NCI-H1048 (cell line): ENCODE measurements at regions not wholly inside any gene's neighbourhood (a gene's known extent, or its start where the extent isn't known, plus 50 kb on each side); places are given as distances from the start of the nearest gene placed in this dataset.
A peak's percentile ranks its signal among the peaks of the same experiment; 100 is the strongest.
"Not testable (repeated sequence)": the region's sequence is repeated elsewhere in the genome, so short reads cannot be mapped to it uniquely, and the experiment has no call there.

Experiments used
- DNase-seq: peaks from one replicate; lab custom pipeline; 2025; lab: John Stamatoyannopoulos, UW

DNA sequence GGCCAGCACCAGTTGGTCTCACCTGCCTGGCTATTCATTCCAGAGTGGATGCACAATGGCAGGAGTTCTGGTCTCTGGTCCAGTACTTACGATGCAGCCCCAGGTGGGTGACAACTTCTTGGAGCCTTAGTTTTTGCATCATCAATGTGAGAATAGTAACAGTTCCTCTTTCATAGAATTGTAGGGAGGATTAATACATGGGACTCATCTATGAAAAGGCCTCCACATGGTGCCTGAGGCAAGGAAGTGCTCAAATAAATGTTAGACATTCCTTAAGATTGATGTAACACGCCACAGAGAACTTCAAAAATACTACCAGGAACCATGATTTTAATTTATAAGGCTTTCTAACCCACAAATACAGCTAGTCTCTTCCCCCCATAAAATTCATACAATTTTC, 120.1 kb upstream of the CHST15 start:
- no peak for DNase-seq

DNA sequence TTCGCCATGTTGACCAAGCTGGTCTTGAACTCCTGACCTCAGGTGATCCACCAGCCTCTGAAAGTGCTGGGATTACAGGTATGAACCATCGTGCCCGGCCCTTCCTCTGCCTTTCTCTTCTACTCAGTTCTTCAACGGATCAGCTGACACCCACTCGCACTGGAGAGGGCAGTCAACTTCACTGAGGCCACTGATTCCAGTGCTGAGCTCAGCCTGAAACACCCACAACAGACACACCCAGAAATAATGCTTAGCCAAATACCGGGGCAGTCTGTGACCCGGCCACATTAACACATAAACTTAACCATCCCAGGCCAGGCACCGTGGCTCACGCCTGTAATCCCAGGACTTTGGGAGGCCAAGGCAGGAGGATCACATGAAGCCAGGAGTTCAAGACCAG, 119.3 kb upstream of the CHST15 start:
- DNase-seq = no peak

DNA sequence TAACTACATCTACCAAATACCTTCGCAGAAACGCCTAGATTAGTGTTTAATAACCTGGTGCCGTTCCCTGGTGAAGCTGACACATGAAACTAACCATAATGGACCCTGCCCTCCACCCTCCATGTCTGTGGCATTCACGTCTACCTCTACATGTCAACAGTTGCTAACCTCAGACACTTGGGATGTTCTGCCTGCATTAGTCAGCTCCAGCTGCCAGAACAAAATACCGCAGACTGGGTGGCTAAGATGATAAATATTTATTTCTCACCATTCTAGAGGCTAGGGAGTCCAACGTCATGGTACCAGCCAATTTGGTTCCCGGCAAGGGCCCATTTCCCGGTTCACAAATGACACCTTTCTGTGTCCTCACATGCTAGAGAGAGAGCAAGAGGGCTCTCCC, 118.5 kb upstream of the CHST15 start:
- no peak for DNase-seq

DNA sequence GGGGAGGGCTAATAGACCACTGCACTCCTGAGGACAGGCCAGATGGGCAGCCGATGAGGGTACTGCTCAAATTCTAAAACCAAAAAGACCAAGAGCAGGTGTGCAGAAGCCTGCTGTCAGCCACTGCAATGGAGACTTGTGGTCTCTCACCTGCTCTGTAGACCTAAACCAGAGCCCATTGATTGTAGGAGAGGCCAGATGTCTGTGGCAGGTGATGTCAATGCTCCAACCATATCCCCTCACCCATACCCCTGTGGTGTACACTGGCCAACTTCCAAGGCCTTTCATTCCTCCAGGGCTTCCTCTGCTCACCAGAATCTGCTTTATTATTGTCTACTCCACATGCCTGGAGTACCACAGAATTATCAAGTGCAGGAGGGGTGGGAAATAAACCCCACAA, 116.9 kb upstream of the CHST15 start:
- no peak for DNase-seq

DNA sequence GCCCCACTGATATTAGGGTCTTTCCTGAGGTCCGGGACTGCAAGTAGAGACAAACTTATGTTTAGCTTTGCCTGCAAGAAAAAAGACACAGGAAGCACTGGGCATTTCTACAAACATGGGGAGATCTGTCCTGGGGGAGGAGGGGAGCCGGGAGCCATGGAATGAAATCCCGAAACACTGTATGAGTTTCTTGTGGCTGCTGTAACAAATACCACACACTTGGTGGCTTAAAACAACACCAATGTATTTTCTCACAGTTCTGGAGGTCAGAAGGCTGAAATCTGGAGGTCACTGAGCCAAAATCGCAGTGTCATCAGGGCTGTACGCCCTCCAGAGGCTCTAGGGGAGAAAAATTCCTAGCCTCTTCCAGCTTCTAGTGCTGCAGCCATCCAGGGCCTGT, 114.0 kb upstream of the CHST15 start:
- DNase-seq = no peak

DNA sequence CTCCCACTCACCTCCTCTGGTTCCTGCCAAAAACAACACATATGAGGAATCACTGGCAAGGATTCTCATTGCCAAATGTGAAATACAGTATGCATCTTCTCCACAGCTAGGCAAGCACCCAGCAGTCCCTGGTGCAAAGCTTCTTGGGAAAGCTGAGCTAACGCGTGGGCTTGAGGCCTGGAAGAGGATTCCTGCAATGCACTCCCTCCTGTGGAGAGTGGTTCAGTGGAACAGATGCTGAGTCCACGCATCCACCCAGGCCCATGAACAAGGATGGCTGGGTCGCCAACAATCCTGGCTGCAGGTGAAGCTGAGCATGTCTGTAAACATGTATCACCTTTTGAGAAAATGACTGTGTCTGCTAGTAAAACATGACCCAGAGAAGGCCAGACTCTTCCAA, 113.2 kb upstream of the CHST15 start:
- no peak for DNase-seq

DNA sequence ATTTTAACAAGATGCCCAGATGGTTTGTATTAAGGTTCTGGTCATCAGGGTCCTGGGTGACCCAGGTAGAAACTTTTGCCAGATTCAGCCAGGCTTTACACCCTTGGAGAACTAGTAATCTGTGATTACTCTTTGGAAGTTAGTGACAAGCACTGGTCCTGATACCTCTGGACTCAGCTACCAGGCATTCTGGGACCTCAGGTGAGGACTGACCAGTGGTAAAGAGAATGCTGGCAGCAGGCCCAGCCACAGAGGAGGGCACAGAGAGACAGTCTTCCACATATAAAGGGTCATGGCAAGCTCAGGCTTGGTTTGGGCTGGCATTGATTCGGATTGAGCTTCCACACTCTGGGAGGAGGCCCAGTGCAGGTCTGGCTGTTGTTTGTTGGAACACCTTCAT, 112.0 kb upstream of the CHST15 start:
- no peak for DNase-seq

DNA sequence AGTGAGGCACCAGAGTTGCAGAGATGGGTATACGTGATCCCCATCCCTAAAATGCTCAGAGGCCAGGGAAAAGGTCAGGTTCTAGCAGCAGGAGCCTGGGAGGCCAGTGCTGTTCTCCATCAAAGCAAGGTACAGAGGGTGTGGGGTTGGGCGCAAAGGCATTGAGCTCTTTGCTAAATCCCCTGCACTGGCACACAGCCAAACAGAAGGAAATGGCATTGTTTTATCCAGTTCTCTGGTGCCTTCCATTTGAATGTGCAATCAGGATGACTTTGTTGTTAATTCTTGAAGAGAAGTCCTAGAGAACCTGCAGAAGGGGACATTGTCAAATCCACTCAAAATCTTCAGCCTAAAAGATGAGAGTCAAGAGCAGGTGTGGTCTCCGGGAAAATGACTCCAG, 111.3 kb upstream of the CHST15 start:
- no peak for DNase-seq

DNA sequence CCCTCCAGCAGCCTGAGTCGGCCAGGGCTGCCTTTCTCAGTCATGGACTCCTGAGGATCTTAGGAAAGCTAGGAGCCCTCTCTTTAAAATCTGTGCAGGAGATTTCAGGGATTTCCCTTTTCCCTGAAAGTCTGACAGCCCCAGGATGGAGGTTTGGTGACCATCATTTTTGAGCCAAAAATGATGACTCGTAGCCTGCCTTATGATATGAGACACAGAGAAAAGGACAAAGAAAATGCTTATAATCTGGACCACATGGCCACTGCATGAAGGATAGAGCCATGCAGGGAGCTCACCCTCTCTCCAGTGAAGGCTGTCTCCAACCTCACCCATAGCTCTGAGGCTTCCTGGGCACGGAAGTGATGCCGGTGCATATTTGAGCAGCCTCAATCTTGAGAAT, 106.6 kb upstream of the CHST15 start:
- DNase-seq = no peak

DNA sequence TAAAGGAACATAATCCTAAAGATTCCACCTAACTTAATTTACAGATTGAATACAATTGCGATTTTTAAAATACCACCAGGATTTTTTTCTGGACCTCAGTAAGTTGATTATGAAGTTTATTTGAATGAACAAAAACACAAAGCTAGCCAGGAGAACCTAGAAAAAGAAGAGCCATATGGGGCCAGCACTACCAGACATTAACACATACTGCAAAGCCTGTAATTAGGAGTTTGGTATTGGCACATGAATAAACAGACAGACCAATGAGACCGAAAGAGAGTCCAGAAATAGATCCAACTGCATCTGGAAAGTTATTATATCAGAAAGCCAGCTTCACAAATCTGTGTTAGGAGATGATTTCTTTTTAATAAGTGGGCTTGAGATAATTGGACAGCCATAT, 105.5 kb upstream of the CHST15 start:
- DNase-seq = no peak

DNA sequence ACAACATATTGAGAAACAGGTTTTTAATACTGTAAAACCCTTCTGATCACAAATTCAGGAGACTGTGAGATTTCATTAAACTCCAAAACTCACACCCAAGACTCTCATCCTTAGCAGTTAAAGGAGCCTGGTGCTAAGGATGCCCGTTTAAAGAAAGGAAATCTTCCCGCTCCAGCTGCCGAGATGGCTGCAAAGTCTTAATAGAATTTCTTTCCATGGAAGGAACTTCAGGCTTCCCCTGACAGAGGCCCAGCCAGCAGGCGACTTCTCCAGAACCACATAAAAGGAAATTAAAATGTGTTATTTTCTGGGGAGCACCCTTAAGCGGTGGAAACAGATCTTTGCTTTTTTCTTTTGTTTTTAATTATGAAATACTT, 104.7 kb upstream of the CHST15 start:
- DNase-seq = no peak

DNA sequence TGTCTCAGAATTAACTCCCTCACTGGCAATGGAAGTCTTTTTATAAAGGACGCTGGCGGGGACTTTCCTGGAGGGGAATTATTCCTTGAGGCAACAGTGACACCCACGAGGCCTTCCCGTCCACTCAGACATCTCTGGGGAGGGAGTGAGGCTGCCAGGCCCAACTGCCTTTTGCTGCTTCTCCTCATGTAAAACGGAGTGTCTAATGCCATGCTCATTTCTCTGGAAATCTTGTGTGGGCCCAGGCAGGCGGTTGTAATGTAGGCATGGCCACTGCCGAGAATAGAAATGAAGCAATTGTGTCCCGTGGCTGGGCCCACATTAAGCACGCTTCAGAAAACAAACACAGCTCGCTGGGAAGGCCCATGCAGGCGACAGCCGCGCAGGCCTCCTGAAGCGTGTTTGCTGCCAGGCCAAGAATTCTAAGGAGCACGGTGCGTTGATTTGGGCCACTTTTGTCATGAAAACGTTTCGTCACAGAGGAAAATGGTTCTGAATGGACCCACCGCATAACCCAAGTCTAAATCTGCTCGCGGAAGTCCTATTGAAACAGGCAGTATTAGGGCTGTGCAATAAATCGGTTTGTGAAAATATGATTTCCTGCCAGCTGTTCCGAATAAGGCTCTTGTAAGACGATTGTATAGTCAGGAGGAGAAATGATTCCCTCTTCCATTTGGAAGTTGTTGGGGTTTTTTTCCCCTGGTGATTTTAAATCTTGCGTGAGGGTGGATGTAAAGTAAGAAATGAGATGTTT, 104.2 kb upstream of the CHST15 start:
- DNase-seq = no peak

DNA sequence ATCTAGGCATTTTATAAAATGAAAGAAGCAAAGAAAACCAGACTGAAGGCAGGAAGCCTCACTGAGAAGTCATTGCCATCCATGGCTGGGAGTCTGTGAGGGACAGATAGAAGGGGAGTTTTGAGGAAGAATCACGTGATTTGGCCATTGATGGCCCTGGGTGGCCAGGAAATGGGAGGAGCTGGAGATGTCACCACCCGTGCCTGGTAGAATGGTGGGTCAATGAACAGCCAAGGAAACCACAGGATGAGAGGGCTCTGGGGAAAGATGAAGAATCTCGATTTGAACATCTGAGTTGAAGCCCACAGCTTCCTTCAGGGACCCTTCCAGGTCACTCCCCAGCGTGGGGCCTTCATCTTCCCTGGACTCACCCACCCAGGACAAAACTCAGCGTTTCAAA, 103.3 kb upstream of the CHST15 start:
- DNase-seq = no peak

DNA sequence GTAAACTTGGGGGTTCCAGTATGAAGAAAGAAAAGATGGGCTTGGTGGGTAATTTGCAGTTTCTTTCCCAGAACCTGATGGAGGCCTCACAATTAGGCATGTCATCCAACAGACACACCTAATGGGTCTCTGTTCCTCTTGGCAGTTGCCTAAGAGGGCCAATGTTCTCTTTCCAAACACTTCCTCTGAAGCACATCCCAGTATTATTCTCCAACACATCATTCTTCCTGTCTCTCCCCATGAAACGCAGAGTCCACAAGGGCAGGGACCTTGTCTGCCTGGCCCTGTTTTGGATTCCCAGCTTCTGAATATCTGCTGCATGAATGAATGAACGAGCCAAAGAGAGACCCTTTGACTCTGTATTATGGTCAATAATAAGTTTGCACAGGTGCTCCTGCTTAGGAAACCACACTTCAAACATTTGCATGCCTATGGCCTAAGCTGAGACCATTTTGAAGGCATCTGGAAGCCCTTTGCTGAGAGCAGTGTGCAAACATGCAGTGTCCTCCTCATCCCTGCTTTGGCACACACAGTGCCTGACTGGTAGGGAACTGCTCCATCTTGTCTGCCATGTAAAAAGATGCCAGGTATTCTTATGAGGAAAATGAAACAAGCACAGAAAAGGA, 100.9 kb upstream of the CHST15 start:
- no peak for DNase-seq

DNA sequence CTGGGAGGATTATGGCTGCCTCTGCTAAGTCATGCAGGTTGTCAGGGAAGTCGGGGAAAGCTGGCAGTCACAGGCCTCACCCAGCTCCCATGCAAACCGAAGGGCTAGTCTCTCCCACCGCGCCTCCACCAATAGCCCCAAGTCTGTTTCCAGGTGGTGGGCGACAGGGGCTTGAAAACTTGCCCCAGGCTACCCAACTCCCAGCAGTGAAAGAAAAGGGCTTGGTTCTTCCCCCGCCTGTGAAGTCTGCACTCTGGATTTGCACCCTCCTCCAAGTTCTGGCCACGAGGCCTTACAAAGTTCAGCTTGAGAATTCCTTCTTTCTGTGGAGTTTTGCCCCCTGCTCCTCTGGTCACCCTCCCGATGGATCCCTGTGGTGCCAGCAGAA, 99.9 kb upstream of the CHST15 start:
- no peak for DNase-seq

DNA sequence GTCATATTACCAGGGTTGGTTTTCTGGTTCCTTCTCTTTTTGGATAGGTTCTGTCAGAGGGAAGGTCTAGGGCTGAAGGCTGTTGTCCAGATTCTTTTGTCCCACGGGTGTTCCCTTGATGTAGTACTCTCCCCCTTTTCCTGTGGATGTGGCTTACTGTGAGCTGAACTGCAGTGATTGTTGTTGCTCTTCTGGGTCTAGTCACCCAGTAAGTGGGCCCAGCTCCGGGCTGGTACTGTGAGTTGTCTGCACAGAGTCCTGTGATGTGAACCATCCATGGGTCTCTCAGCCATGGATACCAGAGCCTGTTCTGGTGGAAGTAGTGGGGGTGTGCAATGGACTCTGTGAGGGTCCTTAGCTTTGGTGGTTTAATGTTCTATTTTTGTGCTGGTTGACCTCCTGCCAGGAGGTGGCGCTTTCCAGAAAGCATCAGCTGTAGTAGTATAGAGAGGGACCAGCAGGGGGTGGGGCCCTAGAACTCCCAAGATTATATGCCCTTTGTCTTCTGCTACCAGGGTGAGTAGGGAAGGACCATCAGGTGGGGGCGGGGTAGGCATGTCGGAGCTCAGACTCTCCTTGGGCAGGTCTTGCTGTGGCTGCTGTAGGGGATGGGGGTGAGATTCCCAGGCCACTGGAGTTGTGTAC, 99.4 kb upstream of the CHST15 start:
- peak; percentile 34 for DNase-seq

DNA sequence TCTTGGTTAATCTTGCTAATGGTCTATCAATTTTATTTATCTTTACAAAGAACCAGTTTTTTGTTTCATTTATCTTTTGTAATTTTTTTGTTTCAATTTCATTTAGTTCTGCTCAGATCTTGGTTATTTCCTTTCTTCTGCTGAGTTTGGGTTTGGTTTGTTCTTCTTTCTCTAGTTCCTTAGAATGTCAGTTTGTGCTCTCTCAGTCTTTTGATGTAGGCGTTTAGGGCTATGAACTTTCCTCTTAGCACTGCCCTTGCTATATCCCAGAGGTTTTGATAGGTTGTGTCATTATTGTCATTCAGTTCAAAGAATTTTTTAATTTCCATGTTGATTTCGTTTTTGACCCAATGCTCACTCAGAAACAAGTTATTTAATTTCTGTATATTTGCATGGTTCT, 97.1 kb upstream of the CHST15 start:
- DNase-seq = not testable (repeated sequence)

DNA sequence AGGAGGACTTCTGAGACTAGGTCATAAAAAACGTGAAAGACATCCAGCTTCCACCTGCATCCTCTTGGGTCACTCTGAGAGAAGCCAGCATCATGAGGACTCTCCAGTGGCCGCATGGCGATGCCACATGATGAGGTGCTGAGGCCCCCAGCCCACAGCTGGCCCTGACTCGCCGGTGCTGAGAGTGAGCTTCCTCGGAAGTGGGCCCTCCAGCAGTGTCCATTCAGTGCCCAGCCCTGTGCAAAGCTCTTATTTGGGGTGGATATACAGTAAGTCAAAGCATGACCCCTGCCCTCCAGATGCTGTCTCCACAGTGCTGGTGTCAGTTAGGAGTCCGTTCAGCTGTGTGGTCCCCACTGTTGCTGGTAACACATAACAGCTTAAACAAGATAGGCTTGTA, 93.6 kb upstream of the CHST15 start:
- no peak for DNase-seq

DNA sequence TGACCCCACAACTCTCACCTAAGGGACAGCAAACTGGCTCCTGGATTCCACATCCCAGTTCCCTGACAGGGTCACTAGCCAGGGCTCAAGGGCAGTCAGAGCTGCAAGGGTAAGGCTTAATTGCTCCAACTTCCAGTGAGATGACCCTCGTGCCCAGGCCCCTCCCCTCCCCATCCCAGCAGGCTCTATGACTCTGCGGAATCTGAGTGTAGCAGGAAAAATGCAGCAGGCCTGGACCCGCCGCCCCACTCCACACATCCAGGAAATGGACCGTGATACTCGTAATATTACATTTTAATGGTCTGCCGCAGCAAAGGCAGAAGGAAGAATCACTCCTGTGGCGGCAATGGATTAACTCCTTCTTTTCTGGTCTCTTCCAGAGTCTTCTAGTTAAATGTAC, 91.7 kb upstream of the CHST15 start:
- no peak for DNase-seq

DNA sequence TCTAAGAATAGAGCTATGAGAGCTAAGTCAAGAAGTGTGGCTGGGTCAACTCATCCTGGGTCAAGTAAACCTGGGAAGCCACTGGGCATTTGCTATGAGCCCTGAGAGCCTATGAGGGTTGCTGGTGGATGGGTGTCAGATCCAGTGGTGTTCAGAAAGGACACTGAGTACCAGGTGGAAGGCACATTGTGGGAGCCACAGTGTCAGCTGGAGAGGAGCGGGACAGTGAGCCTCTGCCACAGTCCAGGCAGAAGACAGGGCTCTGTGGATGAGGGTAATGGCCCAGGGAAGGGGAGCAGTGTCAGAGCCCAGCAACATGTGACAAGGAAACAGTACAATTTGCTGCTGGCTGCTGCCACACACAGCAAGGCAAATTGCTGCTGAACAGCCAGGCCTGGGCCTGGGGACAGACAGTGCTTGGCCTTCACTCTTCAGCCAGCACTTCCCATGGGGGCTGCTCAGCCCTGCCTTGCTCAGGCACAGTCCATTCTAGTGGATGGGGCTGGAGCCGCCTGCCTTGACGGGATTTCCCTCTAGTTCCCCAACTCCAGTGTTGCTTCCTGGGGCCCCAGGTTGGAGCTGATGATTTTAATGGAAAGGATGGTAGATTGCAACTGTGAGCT, 90.9 kb upstream of the CHST15 start:
- no peak for DNase-seq

DNA sequence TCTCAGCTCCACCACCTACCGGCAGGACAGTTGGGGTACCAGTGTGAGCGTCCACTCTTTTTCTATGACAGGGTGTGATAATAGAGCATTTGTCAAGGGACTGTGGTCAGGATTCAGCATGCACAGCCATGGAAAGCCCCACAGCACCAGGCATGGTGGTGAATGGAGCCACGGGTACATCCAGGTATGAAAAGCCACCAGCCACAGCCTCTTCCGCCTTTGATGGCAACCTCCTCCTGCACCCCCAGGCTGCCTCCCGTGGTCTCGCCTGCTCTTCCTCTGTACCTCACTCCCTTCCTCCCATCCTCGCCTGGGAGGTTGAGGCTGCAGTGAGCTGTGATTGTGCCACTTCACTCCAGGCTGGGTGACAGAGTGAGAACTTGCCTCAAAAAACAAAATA, 90.2 kb upstream of the CHST15 start:
- no peak for DNase-seq

DNA sequence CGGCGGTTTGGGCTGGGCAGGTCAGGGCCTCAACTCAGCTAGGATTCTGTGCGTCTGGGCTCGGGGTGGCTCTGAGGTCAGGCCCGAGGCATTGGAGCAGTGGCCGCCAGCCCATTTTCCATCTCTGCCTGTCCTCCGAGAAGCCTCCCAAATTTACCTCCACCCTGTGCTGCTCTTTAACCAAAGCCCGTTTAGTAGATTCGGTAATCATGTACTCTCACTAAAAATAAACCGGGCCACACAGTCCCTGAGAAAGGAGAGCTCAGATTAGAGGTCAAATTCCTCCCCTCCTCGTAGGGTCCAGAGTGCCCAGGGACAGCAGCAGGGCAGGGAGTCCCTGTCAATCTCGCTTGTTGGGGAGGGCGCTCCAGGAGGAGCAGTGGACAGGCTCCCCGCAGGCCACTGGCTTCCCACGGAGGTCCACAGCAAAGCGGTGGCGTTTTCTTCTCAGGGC, 88.7 kb upstream of the CHST15 start:
- no peak for DNase-seq

DNA sequence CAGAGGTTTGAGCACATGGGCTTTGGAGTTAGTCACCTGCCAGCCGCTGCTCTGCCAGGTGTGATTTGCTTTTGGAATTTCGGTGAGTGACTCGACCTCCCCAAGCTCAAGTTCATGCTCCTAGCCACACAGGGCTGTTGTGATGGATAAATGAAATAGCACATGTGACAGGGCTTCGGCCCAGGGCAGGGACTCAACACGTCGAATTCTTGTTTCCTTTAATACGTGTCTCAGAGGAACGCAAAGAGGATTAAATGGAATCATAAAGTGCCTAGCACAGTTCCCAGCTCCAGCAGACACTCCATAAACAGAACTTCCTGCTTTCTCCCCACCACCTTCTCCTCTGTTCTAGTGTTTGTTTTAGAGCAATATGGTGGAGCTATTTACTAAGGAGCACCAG, 88.3 kb upstream of the CHST15 start:
- DNase-seq = no peak
